ENCODE measurements at regions not wholly inside any gene's neighbourhood (a gene's known extent, or its start where the extent isn't known, plus 50 kb on each side); places are given as distances from the start of the nearest gene placed in this dataset.
A peak's percentile ranks its signal among the peaks of the same experiment; 100 is the strongest.

GRCh38 chr2:12126318-12126717, 379.9 kb downstream of the LPIN1 start:
- no peak for DNase-seq

GRCh38 chr2:12127638-12128037, 381.2 kb downstream of the LPIN1 start:
- no peak for DNase-seq

GRCh38 chr2:12131975-12132374, 385.5 kb downstream of the LPIN1 start:
- DNase-seq: no peak

- no peak for DNase-seq
Measured at GRCh38 chr2:12141618-12142258, 395.3 kb downstream of the LPIN1 start.

- DNase-seq: no peak
Measured at GRCh38 chr2:12151716-12152115, 405.3 kb downstream of the LPIN1 start.

- no peak for DNase-seq
Measured at GRCh38 chr2:12152888-12153287, 406.5 kb downstream of the LPIN1 start.

GRCh38 chr2:12155303-12156051, 409.0 kb downstream of the LPIN1 start:
- DNase-seq: no peak

DNA sequence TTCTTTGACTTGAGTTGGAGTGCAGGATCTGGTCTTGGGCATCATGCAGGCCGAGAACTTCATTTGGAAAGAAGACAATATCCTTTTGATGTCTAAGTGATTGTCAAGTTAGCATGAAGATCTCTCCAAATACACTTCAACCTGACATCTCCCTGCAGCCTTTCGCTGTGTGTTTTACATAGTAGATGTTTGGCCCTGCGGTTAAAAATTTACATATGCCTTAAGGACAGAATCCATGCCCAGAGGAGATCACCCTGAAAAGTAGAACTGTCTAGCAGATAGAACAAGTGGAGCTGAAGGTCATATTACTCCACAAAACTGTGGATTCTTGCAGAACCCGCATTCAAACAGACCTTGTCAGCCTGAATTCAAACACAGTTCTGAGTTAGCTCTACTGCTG, 409.9 kb downstream of the LPIN1 start:
- no peak for DNase-seq

GRCh38 chr2:12161085-12161484, 414.7 kb downstream of the LPIN1 start:
- no peak for DNase-seq

DNA sequence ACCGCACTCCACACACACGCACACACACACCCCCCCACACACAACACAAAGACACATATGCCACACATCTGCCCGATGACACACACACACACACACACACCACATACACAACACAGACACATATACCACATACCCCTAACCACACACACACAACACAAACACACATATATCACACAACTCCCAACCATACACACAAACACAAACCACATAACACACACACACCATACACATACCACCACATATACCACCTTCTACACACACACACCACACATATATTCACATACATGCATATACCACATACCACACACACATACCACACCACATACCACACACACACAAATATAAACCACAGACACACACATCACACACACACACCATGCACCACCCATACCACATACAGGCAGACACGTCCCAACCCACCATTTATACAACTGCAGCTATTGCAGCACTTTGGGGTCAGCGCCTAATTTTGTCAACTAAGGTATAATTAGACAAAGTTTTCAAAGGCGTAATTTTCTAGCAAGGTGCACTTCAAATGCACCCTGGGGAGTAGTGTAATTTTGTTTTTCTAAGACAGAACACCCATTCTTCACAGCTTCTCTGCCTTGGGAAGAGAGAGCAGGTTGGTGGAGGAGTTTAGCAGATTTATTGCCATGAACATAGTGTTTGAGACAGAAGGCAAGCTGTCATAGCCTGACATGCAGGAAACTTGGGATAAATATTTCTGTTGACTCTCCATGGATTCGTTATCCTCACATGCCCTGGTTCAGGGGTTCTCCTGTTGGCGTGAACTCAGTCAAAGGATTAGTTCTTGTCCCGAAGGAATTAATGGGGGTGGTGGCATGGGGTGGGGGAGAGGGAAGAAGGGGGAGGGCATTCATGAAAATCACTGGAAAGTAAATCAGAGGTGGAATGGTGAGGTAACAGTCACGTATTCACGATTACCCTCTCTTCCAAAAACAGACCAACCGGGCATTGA, 416.1 kb downstream of the LPIN1 start:
- DNase-seq: no peak

GRCh38 chr2:12163866-12164265, 417.4 kb downstream of the LPIN1 start:
- peak; percentile 72 for DNase-seq

- no peak for DNase-seq
Measured at GRCh38 chr2:12164689-12165088, 418.3 kb downstream of the LPIN1 start.

- DNase-seq: peak; percentile 86
Measured at GRCh38 chr2:12167525-12168317, 421.3 kb downstream of the LPIN1 start.

- DNase-seq: no peak
Measured at GRCh38 chr2:12168354-12168753, 421.9 kb downstream of the LPIN1 start.

DNA sequence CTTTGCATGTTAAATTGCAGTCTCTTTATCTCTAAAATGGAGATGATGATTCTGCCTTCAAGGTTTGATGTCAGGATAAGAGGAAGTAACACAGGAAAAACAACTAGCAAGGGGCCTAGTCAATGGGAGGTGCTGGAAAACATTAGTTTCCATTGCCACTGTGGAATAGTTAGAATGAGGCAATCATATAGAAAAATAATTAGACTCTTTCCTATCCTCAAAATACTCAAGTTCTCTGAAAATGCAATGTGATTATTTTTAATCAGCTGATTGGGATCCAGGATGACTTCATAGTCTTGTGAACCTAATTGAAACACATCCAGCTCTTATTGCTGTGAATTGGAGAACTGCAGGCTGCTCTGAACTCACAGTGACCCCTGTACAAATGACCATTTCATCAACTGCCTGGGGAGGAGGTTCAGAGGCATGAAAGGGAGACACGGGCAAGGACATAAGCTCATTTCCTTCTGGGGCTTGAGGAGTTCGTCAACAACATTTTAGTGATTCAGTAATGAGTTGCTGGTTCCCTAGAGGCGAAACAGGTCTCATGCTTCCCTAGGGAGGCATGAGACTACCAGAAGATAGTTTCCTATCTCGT, 422.5 kb downstream of the LPIN1 start:
- DNase-seq: peak; percentile 85

GRCh38 chr2:12169721-12170120, 423.3 kb downstream of the LPIN1 start:
- DNase-seq: peak; percentile 73

GRCh38 chr2:12170121-12170520, 423.7 kb downstream of the LPIN1 start:
- no peak for DNase-seq

DNA sequence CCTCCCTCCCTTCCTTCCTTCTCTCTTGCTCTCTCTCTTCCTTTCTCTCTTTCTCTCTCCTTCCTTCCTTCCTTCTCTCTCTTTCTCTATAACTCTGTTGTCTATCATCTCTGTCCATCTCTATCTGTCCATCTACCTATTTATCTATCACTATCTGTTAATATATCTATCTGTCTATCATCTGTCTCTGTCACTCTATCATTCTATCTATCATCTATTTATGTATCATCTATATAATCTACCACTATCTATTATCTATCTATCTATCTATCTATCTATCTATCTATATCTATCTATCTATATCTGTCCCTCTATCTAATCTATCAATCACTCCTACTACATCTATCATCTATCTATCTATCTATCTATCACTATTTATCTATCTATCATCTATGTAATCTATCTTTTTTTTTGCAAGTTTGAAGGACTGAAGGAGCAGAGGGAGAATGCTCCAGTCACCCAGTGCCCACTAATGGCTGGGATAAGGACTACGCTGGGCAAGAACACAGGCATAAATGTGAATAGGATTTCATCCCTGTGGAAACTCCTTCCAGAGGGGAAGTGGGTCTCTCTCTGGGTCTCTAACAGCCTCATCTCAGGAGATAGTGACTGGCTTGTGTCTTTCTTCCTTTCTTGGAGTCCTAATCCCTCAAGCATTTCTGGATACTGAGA, 427.0 kb downstream of the LPIN1 start:
- no peak for DNase-seq

GRCh38 chr2:12173943-12174340, 427.5 kb downstream of the LPIN1 start:
- no peak for DNase-seq

GRCh38 chr2:12175323-12175722, 428.9 kb downstream of the LPIN1 start:
- no peak for DNase-seq

DNA sequence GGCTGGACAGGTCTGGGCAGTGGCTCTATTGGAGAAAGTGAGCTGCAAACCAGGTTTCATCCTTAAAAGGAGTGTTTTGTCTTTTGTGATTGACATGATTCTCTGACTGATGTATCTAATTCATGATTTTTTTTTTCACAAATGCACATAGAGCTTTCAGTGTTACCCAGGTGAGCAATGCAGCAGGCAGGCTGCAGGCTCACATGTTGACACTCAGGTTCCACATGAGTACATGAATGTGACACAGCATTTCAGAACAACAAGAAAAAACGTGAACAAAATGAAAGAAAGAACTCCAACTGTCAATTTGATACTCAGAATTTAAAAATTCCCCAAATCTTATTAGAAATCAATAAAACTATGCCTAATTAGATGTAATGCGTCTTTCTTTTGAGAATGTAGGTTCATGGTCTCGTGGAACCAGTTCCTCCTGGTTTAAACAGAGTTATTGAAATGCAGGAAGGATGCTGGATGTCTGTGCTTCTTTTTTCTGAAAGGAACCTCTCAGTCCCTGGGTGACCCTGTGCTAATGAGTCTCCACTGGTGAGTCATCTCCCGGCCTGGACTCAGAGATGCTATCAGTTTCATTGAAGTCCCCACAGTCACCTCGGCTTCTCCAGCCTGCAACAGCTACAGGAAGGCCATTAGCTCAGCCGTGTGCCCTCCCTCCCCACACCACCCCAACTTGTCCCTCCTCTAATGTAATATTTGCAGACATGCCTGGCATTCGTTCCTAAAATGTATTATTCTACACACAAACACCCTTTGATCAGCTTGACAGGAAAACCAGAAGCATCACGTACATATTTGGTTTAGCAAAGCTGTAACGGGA, 430.4 kb downstream of the LPIN1 start:
- DNase-seq: peak; percentile 66
